Endothelial cell of umbilical vein (primary cell): ENCODE measurements at regions not wholly inside any gene's neighbourhood (a gene's known extent, or its start where the extent isn't known, plus 50 kb on each side); places are given as distances from the start of the nearest gene placed in this dataset.

Experiments
- BruUV-seq: library from RNA; stranded (reverse); fragments of 400-500 nt; replicated peaks from 2 replicates; lab custom pipeline; 2021; lab: Mats Ljungman, UMichigan
- CTCF ChIA-PET: fragments of 300-600, 350-600 bp; sonication (Branson Sonifier 250); formaldehyde crosslinking; loops from one replicate; lab custom pipeline; 2021; ENCODE audit warnings: antibody characterized with exemption, inconsistent platforms; lab: Charles Lee
- POLR2A ChIA-PET: fragments of 300-600, 350-600 bp; sonication (Branson Sonifier 250); formaldehyde crosslinking; loops from one replicate; lab custom pipeline; 2021; ENCODE audit warnings: antibody characterized with exemption, inconsistent platforms; lab: Charles Lee
- DNase-seq: peaks from one replicate; pipeline ENCODE4 v3.0.0-alpha.2; 2011; ENCODE audit warnings: low read depth, low spot score
- FAIRE-seq: peaks from 2 replicates; lab custom pipeline; 2011; peaks lifted over from hg19 to GRCh38; lab: Jason Lieb, UNC
- H2AFZ ChIP-seq: 2 replicates; pipeline ENCODE4 v1.6.0; 2012; ENCODE audit warnings: low read depth, low read length, control low read depth, inconsistent platforms
- H3K27ac ChIP-seq: 2 replicates; pipeline ENCODE4 v1.5.1; 2011; ENCODE audit warnings: low read depth, mild to moderate bottlenecking, control low read depth, low read length, moderate library complexity; ENCODE audit not compliant: insufficient read depth
- H3K27me3 ChIP-seq, 2 experiments: 2 replicates each; pipeline versions ENCODE4 v1.6.0 to v1.6.1; 2011; ENCODE audit warnings: low read length in 2 of 2, mixed read lengths in 1 of 2; ENCODE audit not compliant: control insufficient read depth in 2 of 2, insufficient read depth in 2 of 2
- H3K36me3 ChIP-seq, 2 experiments: 2 replicates in 1 of 2; 3 replicates in 1 of 2; pipeline ENCODE4 v1.5.1; 2011; ENCODE audit warnings: low read length in 2 of 2, mild to moderate bottlenecking in 1 of 2, moderate library complexity in 1 of 2; ENCODE audit not compliant: control insufficient read depth in 2 of 2, insufficient read depth in 2 of 2; ENCODE audit errors: extremely low read depth in 1 of 2
- H3K4me1 ChIP-seq: 3 replicates; pipeline ENCODE4 v1.5.1; 2011; ENCODE audit warnings: mild to moderate bottlenecking, low read length; ENCODE audit not compliant: control insufficient read depth, insufficient read depth; ENCODE audit errors: extremely low read depth
- H3K4me2 ChIP-seq: 2 replicates; pipeline ENCODE4 v1.6.1; 2011; ENCODE audit warnings: low read length, control low read depth, mixed read lengths; ENCODE audit not compliant: insufficient read depth
- H3K4me3 ChIP-seq, 3 experiments: fragments of 200-600 bp in 1 of 3; sonication (generic), shearing (Covaris generic) in 1 of 3; replicated peaks in 1 of 3; 2 replicates each; pipeline ENCODE4 v1.5.1; 2011 to 2016; ENCODE audit warnings: control low read depth in 3 of 3, low read length in 3 of 3, mild to moderate bottlenecking in 2 of 3, inconsistent platforms in 1 of 3, low read depth in 1 of 3, moderate library complexity in 1 of 3; ENCODE audit not compliant: insufficient read depth in 1 of 3
- H3K79me2 ChIP-seq: 2 replicates; pipeline ENCODE4 v1.6.0; 2012; ENCODE audit warnings: low read length, inconsistent platforms; ENCODE audit not compliant: control insufficient read depth, insufficient read depth
- H3K9ac ChIP-seq: replicated peaks from 2 replicates; pipeline ENCODE3; 2011; ENCODE audit warnings: low read length, control low read depth; ENCODE audit not compliant: insufficient read depth; ENCODE audit errors: extremely low read depth
- H3K9me1 ChIP-seq: replicated peaks from 3 replicates; pipeline ENCODE4 v1.6.0; 2011; ENCODE audit warnings: mild to moderate bottlenecking, low read length; ENCODE audit not compliant: control insufficient read depth, insufficient read depth; ENCODE audit errors: extremely low read depth
- H3K9me3 ChIP-seq: replicated peaks from 2 replicates; pipeline ENCODE4 v1.5.1; 2012; ENCODE audit warnings: low read length, inconsistent platforms; ENCODE audit not compliant: control insufficient read depth, insufficient read depth
- H4K20me1 ChIP-seq: replicated peaks from 2 replicates; pipeline ENCODE3; 2011; ENCODE audit warnings: mild to moderate bottlenecking, low read length; ENCODE audit not compliant: control insufficient read depth, insufficient read depth; ENCODE audit errors: extremely low read depth
- CTCF ChIP-seq, 2 donors: IDR thresholded peaks; 1 replicate in 1 of 2; 2 replicates in 1 of 2; pipeline ENCODE4 v1.5.1; 2011; ENCODE audit warnings: low read length in 2 of 2, mild to moderate bottlenecking in 2 of 2, moderate library complexity in 2 of 2, control low read depth in 1 of 2, inconsistent platforms in 1 of 2, low read depth in 1 of 2; ENCODE audit not compliant: insufficient read depth in 1 of 2; ENCODE audit errors: extremely low read depth in 1 of 2
- FOS ChIP-seq: IDR thresholded peaks from 2 replicates; pipeline ENCODE4 v1.6.1; 2011; ENCODE audit warnings: mild to moderate bottlenecking, low read length, moderate library complexity, borderline replicate concordance; ENCODE audit not compliant: insufficient read depth
- GATA2 ChIP-seq: IDR thresholded peaks from 2 replicates; pipeline ENCODE4 v1.7.0; 2011; ENCODE audit warnings: low read depth, mild to moderate bottlenecking, moderate library complexity, mixed read lengths, low read length; ENCODE audit not compliant: insufficient read length, insufficient read depth
- JUN ChIP-seq: IDR thresholded peaks from 2 replicates; pipeline ENCODE4 v1.6.1; 2011; ENCODE audit warnings: borderline replicate concordance, low read depth; ENCODE audit not compliant: insufficient read length, insufficient read depth
- MAX ChIP-seq: IDR thresholded peaks from 2 replicates; pipeline ENCODE4 v1.6.1; 2011; ENCODE audit not compliant: insufficient read depth, insufficient read length
- POLR2A ChIP-seq: IDR thresholded peaks from 2 replicates; pipeline ENCODE4 v1.6.1; 2012; ENCODE audit warnings: low read depth, mild to moderate bottlenecking, control low read depth, low read length
- POLR2AphosphoS5 ChIP-seq: IDR thresholded peaks from 2 replicates; pipeline ENCODE4 v1.6.1; 2012; ENCODE audit warnings: low read depth, mild to moderate bottlenecking, control low read depth, low read length, moderate library complexity; ENCODE audit not compliant: insufficient read depth
- dilution Hi-C: fragments of 300-500 bp; cut with MboI; formaldehyde crosslinking; loops from one replicate; pipeline ENCODE4 v1.15.0; 2019; ENCODE audit warnings: low sequenced_read_pairs; ENCODE audit not compliant: extremely low pct_ligation_motif_present
- intact Hi-C: fragments of 100-400 bp; cut with micrococcal nuclease; formaldehyde crosslinking; loops from one replicate; pipeline ENCODE4 v1.10.0; 2022

GRCh38 chr6:159416891-159417560 lies 247.8 kb downstream of the FNDC1 start:
- CTCF ChIA-PET: no interaction called here
- intact Hi-C loops (no loop called here), dilution Hi-C loops (no loop called here)
- Histone ChIP-seq H3K9me3 (no peaks in the 10 kb centered on the region), H3K4me1 (no peaks in the 10 kb centered on the region), H3K9ac (no peak overlapping the region), H3K9me1 (no peaks in the 10 kb centered on the region), H3K27ac (no peak overlapping the region), H3K79me2 (no peaks in the 10 kb centered on the region), H3K27me3 (no peaks in the 10 kb centered on the region), H3K4me3 (no peak overlapping the region), H3K4me2 (no peak overlapping the region), H3K36me3 (no peaks in the 10 kb centered on the region), H4K20me1 (no peaks in the 10 kb centered on the region), H2AFZ (no peak overlapping the region)
- TF ChIP-seq FOS (no peak), MAX (no peak), JUN (no peak), POLR2A (no peak), POLR2AphosphoS5 (no peak), GATA2 (no peak), CTCF (IDR thresholded peaks at IDR 0.05; ENCODE audit: extremely low read depth in 1 of 2, insufficient read depth in 1 of 2, low read depth in 1 of 2, low read length in 2 of 2) (no peak)
- no TSS peak for BruUV-seq
- no peak for FAIRE-seq
- POLR2A ChIA-PET: no interaction called here
- DNase-seq: no peak
